GM20431 (cell line): ENCODE measurements at regions not wholly inside any gene's neighbourhood (a gene's known extent, or its start where the extent isn't known, plus 50 kb on each side); places are given as distances from the start of the nearest gene placed in this dataset.

Source experiments
- in situ Hi-C: fragments of 300-500 bp; cut with MseI, MboI; formaldehyde crosslinking; loops from one replicate; pipeline ENCODE4 v1.15.0; 2020; ENCODE audit warnings: low sequenced_read_pairs; ENCODE audit not compliant: unreplicated experiment

GRCh38 chr16:85315866-85316265, 203.6 kb upstream of the CIBAR2 start:
- in situ Hi-C loops: no loop called here

- in situ Hi-C loops: no loop called here
These were observed 204.1 kb upstream of the CIBAR2 start for GRCh38 chr16:85316321-85316919.

DNA sequence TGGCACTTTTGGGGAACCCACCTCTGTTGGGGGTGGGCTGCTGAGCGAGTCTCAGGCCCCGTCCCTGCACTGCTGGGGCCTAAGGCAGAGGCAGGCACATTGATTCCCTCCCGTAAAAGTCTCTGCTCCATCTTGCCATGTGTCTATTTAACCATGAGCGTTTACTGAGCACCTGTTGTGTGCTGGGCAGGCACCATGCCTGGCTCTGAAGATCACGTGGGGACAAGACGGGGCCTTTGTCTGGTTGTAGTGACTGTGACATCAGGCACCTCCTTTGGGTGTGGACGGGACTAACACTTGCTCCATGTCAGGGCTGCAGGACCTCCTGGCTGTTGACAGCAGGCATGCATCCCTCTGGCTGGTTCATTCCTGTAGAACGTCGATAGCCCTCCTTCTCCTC, 204.7 kb upstream of the CIBAR2 start:
- in situ Hi-C loops: no loop called here

GRCh38 chr16:85317704-85318103, 205.4 kb upstream of the CIBAR2 start:
- in situ Hi-C loops: no loop called here

GRCh38 chr16:85319208-85319983, 207.1 kb upstream of the CIBAR2 start:
- in situ Hi-C loops: no loop called here

DNA sequence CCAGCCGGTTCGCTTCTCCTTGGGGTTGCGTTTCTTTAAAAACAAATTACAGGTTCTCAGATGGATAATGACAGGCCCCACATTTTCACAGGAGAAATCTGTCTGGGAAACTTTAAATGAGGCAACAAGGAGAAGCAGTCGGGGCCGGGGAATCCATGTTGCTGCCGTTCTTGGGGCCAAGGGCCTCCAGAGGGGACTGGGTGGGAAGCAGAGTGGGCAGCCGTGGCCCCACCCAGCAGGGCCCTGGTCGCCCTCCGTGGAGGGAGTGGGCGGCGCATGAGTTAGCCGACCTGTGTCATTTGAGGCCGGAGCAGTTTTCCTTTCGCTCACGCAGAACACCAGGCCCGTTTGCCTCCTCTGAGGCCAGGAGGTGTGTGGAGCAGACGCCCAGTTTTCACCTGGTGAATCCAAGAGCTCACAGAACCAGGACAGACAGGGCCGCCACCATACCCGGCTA, 207.7 kb upstream of the CIBAR2 start:
- in situ Hi-C loops: no loop called here

DNA sequence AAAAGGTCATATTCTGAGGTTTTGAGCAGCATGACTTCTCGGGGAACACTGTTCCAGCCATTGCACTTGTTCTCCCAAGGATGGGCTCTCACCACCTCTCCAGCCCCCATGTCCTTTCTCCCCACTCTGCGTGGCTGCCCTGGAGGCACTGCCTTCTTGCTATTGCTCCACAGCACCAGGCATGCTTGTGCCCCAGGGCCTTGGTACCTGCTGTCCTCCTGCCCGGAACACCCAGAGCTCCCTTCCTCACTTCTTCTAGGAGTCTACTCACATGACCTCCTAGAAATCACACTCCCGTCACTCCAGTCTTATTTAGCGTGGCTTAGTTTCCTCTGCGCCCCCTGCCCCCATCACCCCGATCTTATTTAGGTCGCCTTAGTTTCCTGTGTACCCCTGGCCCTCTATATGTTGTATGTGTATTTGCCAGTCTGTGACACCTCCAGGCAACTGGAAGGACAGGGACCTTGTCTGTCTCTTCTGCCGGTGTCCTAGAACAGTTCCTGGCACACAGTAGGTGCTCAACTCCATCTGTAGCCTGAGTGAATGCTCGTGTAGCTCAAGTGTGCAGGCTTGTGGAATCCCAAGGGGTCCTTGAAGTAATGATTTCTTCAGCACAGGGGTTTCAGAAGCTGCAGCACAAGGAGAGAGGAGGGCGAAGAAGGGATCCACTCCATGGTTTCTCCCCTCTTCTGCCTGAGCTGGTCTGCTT, 208.6 kb upstream of the CIBAR2 start:
- in situ Hi-C loops: no loop called here

DNA sequence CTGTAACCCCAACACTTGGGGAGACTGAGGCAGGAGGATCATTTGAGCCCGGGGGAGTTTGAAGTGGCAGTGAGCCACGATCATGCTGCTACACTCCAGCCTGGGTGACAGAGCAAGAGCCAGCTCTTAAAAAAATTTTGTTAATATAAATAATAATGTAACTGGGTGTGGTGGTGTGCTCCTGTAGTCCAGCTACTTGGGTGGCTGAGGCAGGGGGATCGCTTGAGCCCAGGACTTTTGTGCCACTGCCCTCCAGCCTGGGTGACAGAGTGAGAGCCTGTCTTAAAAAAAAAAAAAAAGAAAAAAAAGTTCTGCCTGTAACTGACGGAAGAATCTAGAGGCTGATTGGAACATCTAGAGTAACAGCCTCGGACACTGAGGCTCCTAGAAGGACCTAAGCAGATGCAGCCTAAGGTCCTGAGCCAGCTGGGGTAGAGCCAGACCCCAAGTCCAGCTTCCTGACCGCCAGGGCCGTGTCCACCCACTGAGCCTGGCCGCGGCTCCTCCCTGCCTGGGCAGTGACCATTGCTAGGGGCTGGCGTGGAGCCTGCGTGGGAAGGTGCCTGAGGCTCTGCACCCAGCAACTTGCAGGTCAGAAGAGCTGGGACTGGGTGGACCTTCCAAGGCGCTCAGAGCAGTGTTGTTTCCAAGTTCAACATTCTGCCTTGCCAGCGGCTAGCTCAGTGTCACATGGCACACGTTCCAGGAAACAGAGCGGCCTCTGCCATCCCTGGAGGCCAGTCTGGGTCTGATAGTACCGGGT, 209.4 kb upstream of the CIBAR2 start:
- in situ Hi-C loops: no loop called here

DNA sequence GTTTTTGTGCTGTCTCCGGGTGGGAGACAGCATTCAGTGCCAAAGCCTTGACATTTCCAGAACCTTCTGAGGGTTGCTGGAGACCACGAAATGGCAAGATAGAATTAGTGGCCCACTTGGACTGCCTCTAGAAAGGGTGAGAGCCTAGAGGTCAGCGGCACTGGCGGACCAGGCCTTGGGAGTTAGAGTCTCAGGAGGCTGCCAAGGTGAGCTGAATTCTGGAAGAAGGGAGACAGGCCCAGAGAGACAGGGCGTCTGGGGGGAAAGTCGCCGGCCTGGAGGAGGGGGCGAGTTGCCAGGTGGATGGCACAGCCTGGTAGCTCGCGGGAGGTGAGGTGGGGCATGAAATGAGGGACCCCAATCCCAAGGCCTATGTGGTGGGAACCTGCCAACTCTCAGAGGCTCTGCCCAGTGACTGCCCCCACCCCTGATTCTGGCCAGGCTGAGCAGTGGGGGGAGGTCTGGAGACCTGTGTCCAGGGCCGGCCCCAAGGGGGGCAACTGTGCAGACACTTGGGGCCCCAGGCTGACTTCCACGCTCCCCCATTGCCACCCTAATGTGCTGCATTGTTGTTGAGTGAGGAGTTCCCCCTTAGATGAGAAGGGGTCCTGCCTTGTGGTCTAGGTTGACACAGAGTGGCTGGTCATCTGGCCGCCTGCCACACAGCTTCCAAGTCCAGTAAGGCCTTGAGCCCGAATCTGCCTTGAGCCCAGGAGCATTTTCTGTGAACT, 211.1 kb upstream of the CIBAR2 start:
- in situ Hi-C loops: no loop called here

DNA sequence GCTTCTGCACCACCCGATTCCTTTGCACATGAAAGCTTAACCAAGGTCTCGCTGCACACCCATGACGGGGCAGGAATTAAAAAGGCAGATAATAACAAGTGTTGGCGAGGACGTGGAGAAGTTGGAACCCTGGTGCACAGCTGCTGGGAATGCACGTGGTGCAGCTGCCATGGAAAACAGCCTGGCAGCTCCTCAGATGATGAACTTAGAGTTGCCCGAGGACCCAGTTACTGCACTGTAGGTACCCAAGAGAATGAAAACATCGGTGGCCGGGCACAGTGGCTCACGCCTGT, 211.6 kb upstream of the CIBAR2 start:
- in situ Hi-C loops: no loop called here

DNA sequence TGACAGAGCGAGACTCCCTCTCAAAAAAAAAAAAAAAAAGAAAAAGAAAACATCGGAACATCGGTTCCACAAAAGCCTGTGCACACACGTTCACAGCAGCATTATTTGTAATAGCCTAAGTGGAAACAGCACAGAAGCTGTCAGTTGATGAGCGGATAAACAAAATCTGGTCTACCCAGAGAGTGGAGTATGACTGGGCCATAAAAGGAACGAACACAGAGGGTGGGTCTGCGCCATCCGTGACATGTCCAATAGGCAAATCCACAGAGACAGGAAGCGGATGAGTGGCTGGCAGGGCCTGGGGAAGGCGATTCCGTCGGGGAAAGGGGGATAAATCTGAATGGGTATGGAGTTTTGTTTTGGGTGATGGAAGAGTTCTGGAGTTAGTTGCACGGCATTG, 212.2 kb upstream of the CIBAR2 start:
- in situ Hi-C loops: no loop called here

DNA sequence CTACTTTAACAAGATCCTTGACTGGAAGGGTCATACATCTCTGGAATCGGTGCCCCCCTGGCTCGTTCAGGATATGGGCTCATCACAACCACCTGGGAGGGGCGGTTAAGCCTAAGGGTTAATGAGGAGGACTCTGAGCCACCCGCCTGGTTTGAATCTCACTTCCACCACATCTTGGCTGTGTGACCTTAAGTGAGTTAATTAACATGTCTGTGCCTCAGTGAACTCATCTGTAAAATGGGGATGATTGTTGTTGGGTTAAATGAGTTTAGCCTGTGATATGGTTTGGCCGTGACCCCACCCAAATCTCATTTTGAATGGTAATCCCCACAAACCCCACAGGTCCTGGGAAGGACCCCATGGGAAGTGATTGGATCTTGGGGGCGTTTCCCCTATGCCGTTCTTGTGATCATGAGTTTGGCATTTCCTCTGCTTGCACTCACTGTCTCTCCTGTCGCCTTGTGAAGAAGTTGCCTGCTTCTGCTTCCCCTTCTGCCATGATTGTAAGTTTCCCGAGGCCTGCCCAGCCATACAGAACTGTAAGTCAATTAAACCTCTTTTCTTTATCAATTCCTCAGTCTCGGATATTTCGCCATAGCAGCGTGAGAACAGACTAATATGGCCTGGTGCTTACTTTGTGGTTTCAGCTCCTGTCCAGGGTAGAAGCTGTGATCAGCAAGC, 214.0 kb upstream of the CIBAR2 start:
- in situ Hi-C loops: no loop called here

DNA sequence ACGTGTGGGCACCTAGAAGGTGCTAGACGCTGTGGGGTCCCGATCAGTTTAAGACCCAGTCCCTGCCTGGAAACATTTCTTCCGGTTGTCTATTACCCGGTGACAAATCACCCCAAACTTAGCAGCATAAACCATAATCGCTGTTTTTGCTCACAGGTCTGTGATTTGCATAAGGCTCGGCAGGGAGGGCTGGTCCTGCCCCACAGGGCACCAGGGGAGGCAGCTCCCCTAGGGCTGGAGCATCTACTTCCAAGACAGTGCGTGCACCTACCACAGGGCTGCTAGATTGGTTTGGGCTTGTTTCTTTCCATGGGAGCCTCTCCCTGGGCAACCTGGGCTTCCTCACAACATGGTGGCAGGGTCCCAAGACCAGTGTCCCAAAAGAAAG, 214.5 kb upstream of the CIBAR2 start:
- in situ Hi-C loops: no loop called here

DNA sequence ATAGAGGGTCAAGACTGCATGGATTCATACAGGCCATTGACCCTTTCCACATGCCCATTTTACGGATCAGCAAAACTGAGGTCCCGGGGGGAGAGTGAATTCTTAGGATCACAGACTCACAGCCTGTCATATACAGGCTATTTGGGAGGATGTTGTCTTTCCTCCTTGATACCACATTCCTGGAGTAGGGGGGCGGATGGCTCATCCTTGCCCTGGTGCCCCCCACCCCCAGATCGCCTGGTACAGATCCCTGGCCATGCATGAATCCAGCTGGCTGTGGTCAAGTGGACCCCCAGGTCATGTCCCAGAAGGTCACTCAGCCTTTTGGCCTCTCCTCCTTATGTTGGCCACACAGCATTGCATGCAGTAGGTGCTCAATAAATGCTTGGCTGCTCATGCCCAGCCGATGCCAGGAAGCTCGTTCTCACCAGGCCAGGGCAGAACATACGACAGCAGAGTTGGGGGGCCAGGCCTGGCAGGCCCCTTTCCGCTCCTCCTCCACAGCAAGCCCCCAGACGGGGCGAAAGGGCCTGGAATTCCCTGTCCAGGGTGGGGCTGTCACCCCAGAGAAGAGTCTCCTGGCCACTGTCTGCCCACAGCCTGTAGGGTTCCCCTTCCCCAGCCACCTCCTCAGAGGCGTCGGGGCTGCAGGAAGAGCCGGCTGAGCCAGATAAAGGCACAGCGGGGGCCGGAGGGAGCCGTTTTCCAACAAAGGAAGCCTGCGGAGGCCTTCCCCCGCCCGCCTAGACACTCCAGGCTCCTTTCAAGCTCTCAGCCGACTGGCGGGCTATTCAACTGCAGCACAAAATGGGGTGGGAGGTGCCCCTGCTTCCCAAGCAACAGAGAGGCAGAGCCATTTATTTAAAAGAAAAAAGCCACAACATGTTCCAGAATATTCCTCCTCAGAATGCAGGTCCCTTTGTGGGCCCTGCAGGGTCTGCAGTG, 215.7 kb upstream of the CIBAR2 start:
- in situ Hi-C loops: no loop called here

GRCh38 chr16:85328676-85329058, 216.4 kb upstream of the CIBAR2 start:
- in situ Hi-C loops: no loop called here

DNA sequence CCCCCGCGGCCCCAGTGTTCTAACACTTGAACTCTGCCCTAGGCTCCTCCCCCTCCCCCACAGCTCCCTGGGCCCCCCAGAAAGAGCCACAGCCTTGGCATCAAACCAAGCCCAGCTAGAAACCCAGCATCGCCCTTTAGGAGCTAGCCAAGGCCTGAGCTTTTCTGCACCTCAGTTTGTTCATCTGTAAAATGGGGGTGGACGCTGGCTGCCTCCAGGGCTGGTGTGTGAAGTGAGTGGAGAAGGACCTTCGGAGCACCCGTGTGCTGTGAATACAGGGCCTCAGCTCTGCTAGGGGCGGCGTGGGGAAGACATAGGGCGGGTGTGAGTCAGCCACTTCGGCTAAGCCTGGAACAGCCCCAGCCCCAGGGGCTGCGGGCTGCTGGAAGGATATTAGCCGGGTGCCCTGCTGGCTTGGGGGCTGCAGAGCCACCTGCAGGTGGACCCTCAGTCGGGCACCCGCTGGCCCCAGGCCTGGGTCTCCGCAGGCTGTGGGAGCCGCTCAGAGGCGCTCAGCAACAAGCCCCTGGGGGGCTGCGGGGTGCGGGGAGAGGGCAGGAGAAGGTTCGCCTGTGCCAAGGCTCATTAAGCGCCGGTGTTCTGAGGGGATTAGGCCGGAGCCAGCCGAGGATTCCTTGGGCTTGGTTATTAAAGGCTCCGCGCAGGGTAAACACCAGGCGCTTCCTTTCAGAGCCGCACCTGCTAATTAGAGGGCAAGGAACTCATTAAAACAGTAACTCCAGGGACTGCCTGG, 217.0 kb upstream of the CIBAR2 start:
- in situ Hi-C loops: no loop called here

DNA sequence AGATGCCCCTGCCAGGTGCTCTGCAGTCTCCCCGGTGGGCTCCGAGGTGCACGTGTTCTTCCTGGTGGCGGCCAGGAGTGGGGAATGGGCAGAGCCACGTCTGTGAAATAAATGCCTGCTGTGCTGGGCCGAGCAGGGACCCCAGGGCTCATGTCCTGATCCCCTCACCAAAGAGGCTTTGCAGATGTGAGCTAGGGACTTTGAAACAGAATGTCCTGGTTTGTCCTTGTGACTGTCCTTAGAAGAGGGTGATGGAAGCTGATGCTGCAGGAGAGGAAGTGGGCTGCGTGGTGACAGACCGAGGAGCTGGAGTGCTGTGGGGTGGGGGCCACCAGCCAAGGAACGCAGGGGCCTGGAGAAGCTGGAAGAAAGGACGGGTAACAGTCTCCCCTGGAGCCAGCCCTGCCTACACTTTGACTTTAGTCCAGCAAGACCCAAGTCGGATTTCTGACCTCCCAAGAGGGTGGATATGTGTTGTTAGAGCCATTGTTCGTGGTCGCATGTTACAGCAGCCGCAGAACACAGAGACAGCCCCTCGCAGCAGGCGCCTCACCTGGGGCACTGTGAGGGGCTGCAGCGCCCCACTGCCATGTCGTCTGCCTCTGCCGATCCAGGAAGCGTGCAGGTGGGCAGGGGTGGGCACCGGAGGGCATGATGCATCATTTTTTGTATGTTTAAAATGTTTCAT, 217.9 kb upstream of the CIBAR2 start:
- in situ Hi-C loops: no loop called here
